HepG2 (cell line): ENCODE measurements at regions not wholly inside any gene's neighbourhood (a gene's known extent, or its start where the extent isn't known, plus 50 kb on each side); places are given as distances from the start of the nearest gene placed in this dataset.

Experiments used
- ATAC-seq: fragments of 200-7000 bp; cut with Tn5 transposase; 3 replicates; pipeline ENCODE4 v1.9.1; 2020; ENCODE audit warnings: mild to moderate bottlenecking, moderate library complexity
- BruUV-seq: library from RNA; stranded (reverse); fragments of 400-500 nt; replicated peaks from 2 replicates; lab custom pipeline; 2021; lab: Mats Ljungman, UMichigan
- CTCF ChIA-PET: fragments of 300-600 bp; formaldehyde crosslinking; extraction: SDS; loops from one replicate; lab custom pipeline; 2021; ENCODE audit warnings: low total read pairs, inconsistent platforms, low intra/inter-chr PET ratio; lab: Yijun Ruan, JAX
- POLR2A ChIA-PET: fragments of 350-600 bp; sonication (Branson Sonifier 250); formaldehyde crosslinking; loops from one replicate; lab custom pipeline; 2020; ENCODE audit warnings: antibody characterized with exemption, inconsistent platforms; lab: Yijun Ruan, JAX
- DNase-seq: peaks from one replicate; pipeline ENCODE4 v3.0.0-alpha.2; 2015; ENCODE audit warnings: low spot score
- FAIRE-seq: peaks from 3 replicates; lab custom pipeline; 2011; peaks lifted over from hg19 to GRCh38; lab: Jason Lieb, UNC
- H2AFZ ChIP-seq: one replicate; pipeline ENCODE4 v1.6.1; 2011; ENCODE audit warnings: low read length, inconsistent platforms
- H3K27ac ChIP-seq: fragments of 300-600 bp; 3 replicates; pipeline ENCODE4 v1.8.0; 2011; ENCODE audit warnings: mixed run types, mild to moderate bottlenecking, mixed read lengths, low read length, inconsistent platforms; ENCODE audit not compliant: insufficient read depth; ENCODE audit errors: extremely low read length
- H3K27me3 ChIP-seq, 2 experiments: fragments of 200-600 bp in 1 of 2; 2 replicates in 1 of 2; 3 replicates in 1 of 2; pipeline versions ENCODE4 v1.6.0 to v1.8.0; 2011; ENCODE audit warnings: low read length in 2 of 2, mild to moderate bottlenecking in 2 of 2, moderate library complexity in 2 of 2, inconsistent platforms in 1 of 2; ENCODE audit not compliant: insufficient read depth in 2 of 2, control insufficient read depth in 1 of 2
- H3K36me3 ChIP-seq, 2 experiments: fragments of 200-600 bp in 1 of 2; replicated peaks in 1 of 2; 2 replicates in 1 of 2; 3 replicates in 1 of 2; pipeline versions ENCODE4 v1.5.1 to v1.8.0; 2011; ENCODE audit warnings: low read length in 2 of 2, inconsistent platforms in 1 of 2; ENCODE audit not compliant: insufficient read depth in 2 of 2, control insufficient read depth in 1 of 2
- H3K4me1 ChIP-seq: 2 replicates; pipeline ENCODE4 v1.5.1; 2012; ENCODE audit warnings: low read length, inconsistent platforms; ENCODE audit not compliant: insufficient read depth
- H3K4me2 ChIP-seq: 2 replicates; pipeline ENCODE4 v1.6.0; 2011; ENCODE audit warnings: low read depth, low read length, inconsistent platforms
- H3K4me3 ChIP-seq, 3 experiments: fragments of 200-600 bp in 1 of 3; sonication (generic), shearing (Covaris generic) in 1 of 3; replicated peaks in 1 of 3; 2 replicates each; pipeline ENCODE4 v1.5.1; 2011 to 2016; ENCODE audit warnings: low read length in 3 of 3, inconsistent platforms in 2 of 3, low read depth in 2 of 3, mild to moderate bottlenecking in 2 of 3, control low read depth in 1 of 3, mixed read lengths in 1 of 3; ENCODE audit not compliant: insufficient read depth in 1 of 3
- H3K79me2 ChIP-seq: one replicate; pipeline ENCODE4 v1.6.1; 2011; ENCODE audit warnings: low read length, inconsistent platforms; ENCODE audit not compliant: insufficient read depth
- H3K9ac ChIP-seq: 2 replicates; pipeline ENCODE4 v1.6.0; 2011; ENCODE audit warnings: mild to moderate bottlenecking, low read depth, low read length, inconsistent platforms; ENCODE audit not compliant: insufficient read depth
- H3K9me3 ChIP-seq: 2 replicates; pipeline ENCODE4 v1.5.1; 2012; ENCODE audit warnings: mild to moderate bottlenecking, low read length
- H4K20me1 ChIP-seq: 2 replicates; pipeline ENCODE4 v1.6.0; 2011; ENCODE audit warnings: inconsistent platforms, mild to moderate bottlenecking, low read length, moderate library complexity; ENCODE audit not compliant: insufficient read depth
- ZFP82 ChIP-seq: sonication (generic); formaldehyde crosslinking; IDR thresholded peaks from 2 replicates; pipeline ENCODE4 v1.5.1; 2020; ENCODE audit warnings: mild to moderate bottlenecking, missing genetic modification reagents, borderline replicate concordance
- ZFYVE20 ChIP-seq: sonication (generic); formaldehyde crosslinking; IDR thresholded peaks from 2 replicates; pipeline ENCODE4 v1.8.0; 2023; ENCODE audit warnings: low read depth, mild to moderate bottlenecking, moderate library complexity, missing genetic modification reagents, borderline replicate concordance
- WGBS: methylation state at CpG from one replicate; pipeline ENCODE4 v1.1.6; 2017; ENCODE audit warnings: low lambda C conversion rate; 5-methylcytosine and 5-hydroxymethylcytosine counted together
- in situ Hi-C: cut with HindIII; loops from 2 replicates; pipeline ENCODE4 v1.10.0; 2017; ENCODE audit warnings: low pct_unique_long_range_greater_than_20kb; ENCODE audit not compliant: extremely low pct_ligation_motif_present
- intact Hi-C: fragments of 100-400 bp; cut with micrococcal nuclease; formaldehyde crosslinking; loops from one replicate; pipeline ENCODE4 v1.10.0; 2022; ENCODE audit not compliant: unreplicated experiment
- TF ChIP-seq, protein P1 (sequence below): sonication (generic); formaldehyde crosslinking; IDR thresholded peaks from 2 replicates; pipeline ENCODE4 v1.4.0; 2020; ENCODE audit warnings: mild to moderate bottlenecking, missing genetic modification reagents

DNA sequence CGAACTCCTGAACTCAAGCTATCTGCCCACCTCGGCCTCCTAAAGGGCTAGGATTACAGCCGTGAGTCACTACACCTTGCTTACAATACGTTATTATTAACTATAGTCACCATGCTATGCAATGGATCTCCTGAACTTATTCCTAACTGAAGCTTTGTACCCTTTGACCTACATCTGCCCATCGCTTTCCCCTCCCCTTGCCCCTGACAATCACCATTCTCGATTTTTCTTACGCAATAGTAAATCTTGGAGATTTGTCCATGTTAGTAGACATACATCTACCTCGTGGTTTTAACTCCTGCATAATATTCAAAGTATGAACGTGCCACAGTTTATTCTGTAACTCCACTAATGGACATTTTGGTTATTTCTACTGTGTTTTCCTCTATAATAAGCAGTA lies 120.6 kb downstream of the NPIPB5 start (continued):
- TF ChIP-seq, protein P1, sequence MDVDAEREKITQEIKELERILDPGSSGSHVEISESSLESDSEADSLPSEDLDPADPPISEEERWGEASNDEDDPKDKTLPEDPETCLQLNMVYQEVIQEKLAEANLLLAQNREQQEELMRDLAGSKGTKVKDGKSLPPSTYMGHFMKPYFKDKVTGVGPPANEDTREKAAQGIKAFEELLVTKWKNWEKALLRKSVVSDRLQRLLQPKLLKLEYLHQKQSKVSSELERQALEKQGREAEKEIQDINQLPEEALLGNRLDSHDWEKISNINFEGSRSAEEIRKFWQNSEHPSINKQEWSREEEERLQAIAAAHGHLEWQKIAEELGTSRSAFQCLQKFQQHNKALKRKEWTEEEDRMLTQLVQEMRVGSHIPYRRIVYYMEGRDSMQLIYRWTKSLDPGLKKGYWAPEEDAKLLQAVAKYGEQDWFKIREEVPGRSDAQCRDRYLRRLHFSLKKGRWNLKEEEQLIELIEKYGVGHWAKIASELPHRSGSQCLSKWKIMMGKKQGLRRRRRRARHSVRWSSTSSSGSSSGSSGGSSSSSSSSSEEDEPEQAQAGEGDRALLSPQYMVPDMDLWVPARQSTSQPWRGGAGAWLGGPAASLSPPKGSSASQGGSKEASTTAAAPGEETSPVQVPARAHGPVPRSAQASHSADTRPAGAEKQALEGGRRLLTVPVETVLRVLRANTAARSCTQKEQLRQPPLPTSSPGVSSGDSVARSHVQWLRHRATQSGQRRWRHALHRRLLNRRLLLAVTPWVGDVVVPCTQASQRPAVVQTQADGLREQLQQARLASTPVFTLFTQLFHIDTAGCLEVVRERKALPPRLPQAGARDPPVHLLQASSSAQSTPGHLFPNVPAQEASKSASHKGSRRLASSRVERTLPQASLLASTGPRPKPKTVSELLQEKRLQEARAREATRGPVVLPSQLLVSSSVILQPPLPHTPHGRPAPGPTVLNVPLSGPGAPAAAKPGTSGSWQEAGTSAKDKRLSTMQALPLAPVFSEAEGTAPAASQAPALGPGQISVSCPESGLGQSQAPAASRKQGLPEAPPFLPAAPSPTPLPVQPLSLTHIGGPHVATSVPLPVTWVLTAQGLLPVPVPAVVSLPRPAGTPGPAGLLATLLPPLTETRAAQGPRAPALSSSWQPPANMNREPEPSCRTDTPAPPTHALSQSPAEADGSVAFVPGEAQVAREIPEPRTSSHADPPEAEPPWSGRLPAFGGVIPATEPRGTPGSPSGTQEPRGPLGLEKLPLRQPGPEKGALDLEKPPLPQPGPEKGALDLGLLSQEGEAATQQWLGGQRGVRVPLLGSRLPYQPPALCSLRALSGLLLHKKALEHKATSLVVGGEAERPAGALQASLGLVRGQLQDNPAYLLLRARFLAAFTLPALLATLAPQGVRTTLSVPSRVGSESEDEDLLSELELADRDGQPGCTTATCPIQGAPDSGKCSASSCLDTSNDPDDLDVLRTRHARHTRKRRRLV (CRISPR knock-in tag): no peak

DNA sequence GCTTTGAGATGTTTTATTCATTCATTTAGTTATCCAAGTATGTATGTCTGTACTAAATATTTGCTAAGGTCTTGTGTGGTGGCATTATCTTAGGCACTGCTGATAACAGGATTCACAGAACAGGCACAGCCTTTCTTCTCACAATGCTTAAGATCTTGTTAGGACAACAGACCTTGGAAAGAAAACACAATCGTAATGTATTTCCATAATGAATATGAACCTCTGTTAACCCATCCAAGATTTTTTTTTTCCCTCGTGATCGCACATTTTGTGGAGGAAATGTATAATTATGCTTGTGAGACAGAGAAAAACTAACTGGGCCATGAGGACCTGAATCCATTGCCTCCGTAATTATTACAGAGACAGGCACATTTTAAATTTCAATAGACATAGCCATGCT lies 121.9 kb downstream of the NPIPB5 start:
- CTCF ChIA-PET: no interaction called here
- no peak overlapping the region for H3K4me3 ChIP-seq
- no peak overlapping the region for H3K27ac ChIP-seq
- peaks cover 2 to 23% of the 10 kb centered on the region in 2 experiments; a peak in 2 of 5 replicates for H3K27me3 ChIP-seq
- WGBS: 17% methylated on average over 4 of the region's 4 CpGs
- H3K79me2 ChIP-seq: no peaks in the 10 kb centered on the region
- no peak for FAIRE-seq
- H2AFZ ChIP-seq: no peak overlapping the region
- no peak overlapping the region for H3K4me2 ChIP-seq
- DNase-seq: no peak
- no peaks in the 10 kb centered on the region for H3K4me1 ChIP-seq
- no peak for TF ChIP-seq ZFYVE20 (CRISPR knock-in tag)
- TF ChIP-seq ZFP82: no peak
- TF ChIP-seq, all 625 proteins: peak for 0
- BruUV-seq: no TSS peak
- no peak for ATAC-seq
- H3K9ac ChIP-seq: no peak overlapping the region
- no peaks in the 10 kb centered on the region for H4K20me1 ChIP-seq
- H3K36me3 ChIP-seq: no peaks in the 10 kb centered on the region
- POLR2A ChIA-PET: no interaction called here
- intact Hi-C loops: loop anchor here (10.0 kb wide), 1 partner anchor 1058 kb away; no protein-coding TSS in a partner anchor
- in situ Hi-C loops: no loop called here
- H3K9me3 ChIP-seq: no peaks in the 10 kb centered on the region
